ENCODE measurements at regions not wholly inside any gene's neighbourhood (a gene's known extent, or its start where the extent isn't known, plus 50 kb on each side); places are given as distances from the start of the nearest gene placed in this dataset.

GRCh38 chr12:108009442-108010070 is 119.5 kb upstream of the WSCD2 start (continued):
- TF ChIP-seq ZNF462 (CRISPR knock-in tag; IDR thresholded peaks at IDR 0.05), result no peak

DNA sequence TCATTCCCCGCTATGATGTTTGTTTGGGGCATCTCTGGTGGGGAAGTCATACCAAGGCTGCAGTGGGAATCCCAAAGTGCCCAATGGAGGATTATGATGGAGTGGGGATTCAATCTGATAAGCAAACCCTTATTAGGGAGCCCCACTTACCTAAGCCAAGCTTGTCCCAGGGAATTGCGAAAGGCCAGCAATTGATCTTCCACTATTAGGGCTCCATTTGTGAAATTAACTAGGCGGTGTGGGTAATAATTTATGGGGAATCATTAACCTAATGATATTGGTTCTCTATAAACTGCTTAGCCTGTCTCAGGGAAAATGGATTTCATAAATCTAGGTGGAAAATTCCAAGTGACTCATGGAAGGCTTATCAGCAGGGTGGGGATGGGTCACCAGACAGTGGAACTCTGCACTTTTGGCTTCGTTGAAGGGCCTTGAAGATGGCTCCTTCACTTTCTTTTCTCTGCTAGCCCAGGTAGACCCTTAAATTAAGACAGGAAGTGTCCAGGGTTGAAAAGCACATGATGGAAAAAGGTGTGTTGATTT is 113.0 kb upstream of the WSCD2 start:
- Histone ChIP-seq H3K9me2 (ENCODE audit: insufficient read depth) (no peaks in the 10 kb centered on the region), H3F3A (replicated peaks; ENCODE audit: low read depth) (no peaks in the 10 kb centered on the region), H3K36me3 (ENCODE audit: insufficient read depth) (no peaks in the 10 kb centered on the region), H3K27me3 (ENCODE audit: insufficient read depth) (no peaks in the 10 kb centered on the region), H4K20me1 (replicated peaks; ENCODE audit: insufficient read depth) (no peaks in the 10 kb centered on the region), H3K4me1 (ENCODE audit: insufficient read depth) (no peaks in the 10 kb centered on the region), H3K4me3 (no peak overlapping the region), H2AFZ (no peak overlapping the region), H3K4me2 (no peak overlapping the region), H3K79me2 (replicated peaks; ENCODE audit: insufficient read depth) (no peaks in the 10 kb centered on the region), H3K27ac (ENCODE audit: low read depth) (no peak overlapping the region)
- Mint-ChIP-seq H3K4me3 (no peak overlapping the region), H3K9me3 (no peaks in the 10 kb centered on the region), H3K4me1 (no peaks in the 10 kb centered on the region), H3K27ac (no peak overlapping the region), H3K27me3 (ENCODE audit: insufficient read depth, low read depth, poor library complexity) (peaks cover 5% of the 10 kb centered on the region), H3K36me3 (ENCODE audit: low read depth) (no peaks in the 10 kb centered on the region)
- ATAC-seq, result no peak
- DNase-seq (ENCODE audit: low spot score), result no peak
- TF ChIP-seq, protein P1, sequence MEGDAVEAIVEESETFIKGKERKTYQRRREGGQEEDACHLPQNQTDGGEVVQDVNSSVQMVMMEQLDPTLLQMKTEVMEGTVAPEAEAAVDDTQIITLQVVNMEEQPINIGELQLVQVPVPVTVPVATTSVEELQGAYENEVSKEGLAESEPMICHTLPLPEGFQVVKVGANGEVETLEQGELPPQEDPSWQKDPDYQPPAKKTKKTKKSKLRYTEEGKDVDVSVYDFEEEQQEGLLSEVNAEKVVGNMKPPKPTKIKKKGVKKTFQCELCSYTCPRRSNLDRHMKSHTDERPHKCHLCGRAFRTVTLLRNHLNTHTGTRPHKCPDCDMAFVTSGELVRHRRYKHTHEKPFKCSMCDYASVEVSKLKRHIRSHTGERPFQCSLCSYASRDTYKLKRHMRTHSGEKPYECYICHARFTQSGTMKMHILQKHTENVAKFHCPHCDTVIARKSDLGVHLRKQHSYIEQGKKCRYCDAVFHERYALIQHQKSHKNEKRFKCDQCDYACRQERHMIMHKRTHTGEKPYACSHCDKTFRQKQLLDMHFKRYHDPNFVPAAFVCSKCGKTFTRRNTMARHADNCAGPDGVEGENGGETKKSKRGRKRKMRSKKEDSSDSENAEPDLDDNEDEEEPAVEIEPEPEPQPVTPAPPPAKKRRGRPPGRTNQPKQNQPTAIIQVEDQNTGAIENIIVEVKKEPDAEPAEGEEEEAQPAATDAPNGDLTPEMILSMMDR (conservative IDR thresholded peaks at IDR 0.05; ENCODE audit: low read depth in 2 of 2), result no peak
- TF ChIP-seq, protein P2, sequence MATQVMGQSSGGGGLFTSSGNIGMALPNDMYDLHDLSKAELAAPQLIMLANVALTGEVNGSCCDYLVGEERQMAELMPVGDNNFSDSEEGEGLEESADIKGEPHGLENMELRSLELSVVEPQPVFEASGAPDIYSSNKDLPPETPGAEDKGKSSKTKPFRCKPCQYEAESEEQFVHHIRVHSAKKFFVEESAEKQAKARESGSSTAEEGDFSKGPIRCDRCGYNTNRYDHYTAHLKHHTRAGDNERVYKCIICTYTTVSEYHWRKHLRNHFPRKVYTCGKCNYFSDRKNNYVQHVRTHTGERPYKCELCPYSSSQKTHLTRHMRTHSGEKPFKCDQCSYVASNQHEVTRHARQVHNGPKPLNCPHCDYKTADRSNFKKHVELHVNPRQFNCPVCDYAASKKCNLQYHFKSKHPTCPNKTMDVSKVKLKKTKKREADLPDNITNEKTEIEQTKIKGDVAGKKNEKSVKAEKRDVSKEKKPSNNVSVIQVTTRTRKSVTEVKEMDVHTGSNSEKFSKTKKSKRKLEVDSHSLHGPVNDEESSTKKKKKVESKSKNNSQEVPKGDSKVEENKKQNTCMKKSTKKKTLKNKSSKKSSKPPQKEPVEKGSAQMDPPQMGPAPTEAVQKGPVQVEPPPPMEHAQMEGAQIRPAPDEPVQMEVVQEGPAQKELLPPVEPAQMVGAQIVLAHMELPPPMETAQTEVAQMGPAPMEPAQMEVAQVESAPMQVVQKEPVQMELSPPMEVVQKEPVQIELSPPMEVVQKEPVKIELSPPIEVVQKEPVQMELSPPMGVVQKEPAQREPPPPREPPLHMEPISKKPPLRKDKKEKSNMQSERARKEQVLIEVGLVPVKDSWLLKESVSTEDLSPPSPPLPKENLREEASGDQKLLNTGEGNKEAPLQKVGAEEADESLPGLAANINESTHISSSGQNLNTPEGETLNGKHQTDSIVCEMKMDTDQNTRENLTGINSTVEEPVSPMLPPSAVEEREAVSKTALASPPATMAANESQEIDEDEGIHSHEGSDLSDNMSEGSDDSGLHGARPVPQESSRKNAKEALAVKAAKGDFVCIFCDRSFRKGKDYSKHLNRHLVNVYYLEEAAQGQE (IDR thresholded peaks at IDR 0.05; ENCODE audit: unreplicated experiment), result no peak
- TF ChIP-seq JUNB (IDR thresholded peaks at IDR 0.05; ENCODE audit: unreplicated experiment) (no peak), NANOG (IDR thresholded peaks at IDR 0.05; ENCODE audit: borderline replicate concordance) (no peak), EZH2 (IDR thresholded peaks at IDR 0.05; ENCODE audit: low read depth, unreplicated experiment) (no peak), POLR2AphosphoS5 (IDR thresholded peaks at IDR 0.05; ENCODE audit: low read depth) (no peak), ZNF331 (CRISPR knock-in tag; IDR thresholded peaks at IDR 0.05; ENCODE audit: low read depth) (no peak)

Measured in GM23338 (cell line).